ENCODE measurements at regions not wholly inside any gene's neighbourhood (a gene's known extent, or its start where the extent isn't known, plus 50 kb on each side); places are given as distances from the start of the nearest gene placed in this dataset.
"Not testable (repeated sequence)": the region's sequence is repeated elsewhere in the genome, so short reads cannot be mapped to it uniquely, and the experiment has no call there.

DNA sequence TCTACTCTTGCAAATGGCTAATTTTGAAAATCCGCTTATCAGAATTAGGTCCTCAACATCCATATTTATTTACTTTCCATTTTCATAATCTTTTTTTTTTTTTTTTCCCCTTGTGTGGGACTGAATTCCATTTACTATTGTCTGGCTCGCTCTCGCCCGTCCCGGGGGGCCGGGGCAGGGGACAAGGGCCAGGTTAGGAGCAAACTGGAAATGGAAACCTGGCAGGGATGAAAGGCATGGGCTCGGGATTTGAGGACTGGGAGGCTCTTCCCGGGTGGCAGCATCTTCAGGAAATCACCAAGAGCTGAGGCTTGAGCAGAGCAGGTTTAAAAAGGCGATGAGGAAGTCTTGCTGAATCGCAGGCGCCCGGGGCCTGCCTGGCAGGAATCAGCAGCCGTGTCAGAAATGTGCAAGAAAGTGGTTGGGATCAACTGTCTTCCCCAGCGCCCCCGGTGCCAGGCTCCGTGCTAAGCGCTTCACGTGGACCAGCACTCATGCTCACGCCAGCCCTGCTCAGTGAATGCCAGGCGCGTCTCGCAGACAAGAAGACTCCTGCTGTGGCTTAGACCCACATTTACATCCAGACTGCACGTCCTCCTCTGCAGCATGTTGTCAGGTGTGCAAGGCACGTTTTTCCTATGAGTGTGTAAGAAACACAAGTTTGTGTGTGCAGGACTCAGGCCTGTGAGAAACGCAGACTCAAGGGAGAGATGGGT is 66.3 kb upstream of the UNC5A start:
- ATAC-seq (ENCODE audit: low read depth in 2 of 2) = no peak
- DNase-seq = no peak
- Mint-ChIP-seq H3K4me3 (peak overlapping the region in 5 of 8 donors; percentile 16 to 69 (median 44)), H3K27ac (no peak overlapping the region), H3K36me3 (peaks cover 0 to 10% of the 10 kb centered on the region in 2 donors), H3K4me1 (peaks cover 20 to 36% (median 23%) of the 10 kb centered on the region in 3 donors), H3K9me3 (peaks cover 0 to 6% (median 0%) of the 10 kb centered on the region in 7 donors), H3K27me3 (peaks cover 55 to 91% (median 81%) of the 10 kb centered on the region in 3 donors)

DNA sequence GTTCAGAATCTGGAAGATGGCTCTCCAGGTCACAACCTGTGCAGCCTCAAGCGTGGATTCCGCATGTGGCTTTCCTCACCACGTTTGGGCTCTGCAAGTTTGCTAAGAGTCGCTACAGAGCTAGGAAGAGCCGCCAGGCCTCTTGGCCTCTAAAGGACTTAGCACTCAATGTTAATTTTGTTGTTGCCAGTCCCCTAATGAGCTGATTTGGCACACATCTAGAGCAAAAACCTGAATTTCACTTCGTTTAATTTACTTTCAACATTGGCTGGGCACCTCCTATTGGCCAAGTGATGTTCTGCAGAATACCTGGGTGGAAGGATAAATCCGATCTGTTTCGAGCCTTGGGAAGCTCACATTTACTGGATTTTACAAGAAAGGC is 65.8 kb upstream of the UNC5A start:
- ATAC-seq (ENCODE audit: low read depth in 2 of 2) = no peak
- no peak overlapping the region for H3K4me3 Mint-ChIP-seq

DNA sequence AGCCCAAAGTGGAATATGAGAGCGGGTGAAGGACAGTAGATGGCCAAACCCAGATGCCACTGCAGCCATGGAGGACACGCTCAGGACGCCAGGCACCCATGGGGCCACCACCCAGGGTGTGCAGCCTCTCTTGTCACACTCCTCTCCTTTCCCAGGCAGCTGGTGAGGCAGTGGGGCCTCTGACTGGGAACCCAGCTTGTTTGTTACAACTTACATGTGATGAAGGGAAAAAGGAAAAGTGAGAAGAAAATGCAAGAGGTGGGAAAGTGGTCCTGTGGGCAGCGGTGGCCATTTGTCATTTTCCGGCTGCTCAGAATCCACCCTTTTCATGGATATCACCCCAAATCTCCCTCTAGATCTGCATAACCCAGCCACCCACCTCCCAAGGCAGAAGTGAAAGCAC is 62.7 kb upstream of the UNC5A start:
- no peak overlapping the region for H3K27ac Mint-ChIP-seq
- no peak for DNase-seq
- H3K4me3 Mint-ChIP-seq = no peak overlapping the region
- peaks cover 57 to 91% (median 77%) of the 10 kb centered on the region in 3 donors for H3K27me3 Mint-ChIP-seq
- no peaks in the 10 kb centered on the region for H3K36me3 Mint-ChIP-seq
- no peak for ATAC-seq (ENCODE audit: low read depth in 2 of 2)
- H3K9me3 Mint-ChIP-seq = peaks cover 0 to under 1% (median 0%) of the 10 kb centered on the region in 7 donors
- peaks cover 19 to 25% (median 20%) of the 10 kb centered on the region in 3 donors for H3K4me1 Mint-ChIP-seq

More for the DNA sequence above, 65.8 kb upstream of the UNC5A start:
- Mint-ChIP-seq H3K36me3 (peaks cover 0 to 10% of the 10 kb centered on the region in 2 donors), H3K27me3 (peaks cover 50 to 91% (median 79%) of the 10 kb centered on the region in 3 donors), H3K4me1 (peaks cover 20 to 36% (median 23%) of the 10 kb centered on the region in 3 donors), H3K27ac (no peak overlapping the region), H3K9me3 (peaks cover 0 to 6% (median 0%) of the 10 kb centered on the region in 7 donors)
- DNase-seq = no peak

DNA sequence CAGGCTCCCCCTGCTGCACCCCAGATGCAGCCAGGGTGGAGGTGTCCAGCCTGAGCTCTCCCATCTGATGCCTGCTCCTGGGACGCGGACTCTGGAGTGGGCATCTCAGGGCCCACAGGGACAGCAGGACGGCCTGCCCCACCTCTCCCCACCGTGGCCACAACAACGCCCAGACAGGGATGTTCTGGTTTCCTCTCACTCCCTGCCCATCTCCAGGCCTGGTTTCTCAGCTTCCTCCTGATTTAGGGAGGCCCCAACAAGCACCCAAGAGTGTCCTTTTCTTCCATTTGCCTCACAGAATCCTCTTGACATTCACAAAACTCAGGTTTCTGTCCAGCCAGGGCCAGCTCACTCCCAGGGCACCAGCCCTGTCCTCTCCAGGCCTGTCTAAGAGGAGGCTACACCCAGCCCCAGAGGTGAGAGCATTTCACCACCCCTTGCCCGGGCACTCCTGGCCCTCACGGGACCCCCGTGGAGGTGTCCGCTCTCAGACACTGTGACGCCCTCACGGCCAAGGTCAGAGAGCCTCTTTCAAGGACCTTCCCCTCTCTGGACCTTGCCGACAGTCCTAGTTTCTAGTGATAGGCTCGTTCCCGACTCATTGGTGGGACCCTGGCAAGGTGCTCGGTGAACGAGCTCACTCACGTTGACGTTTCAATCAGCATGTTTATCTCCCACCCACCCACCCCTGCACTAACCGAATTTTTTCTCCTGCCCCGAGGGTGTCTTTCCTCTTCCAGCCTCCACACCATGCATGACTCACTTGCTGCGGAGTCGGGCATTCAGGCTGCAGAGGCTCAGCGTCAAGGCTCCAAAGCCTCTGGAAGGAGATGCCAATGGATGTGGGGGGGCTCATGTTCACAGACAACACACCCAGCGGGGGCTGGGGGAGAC is 62.0 kb upstream of the UNC5A start:
- Mint-ChIP-seq H3K9me3 (peaks cover 0 to 2% (median 0%) of the 10 kb centered on the region in 7 donors), H3K36me3 (no peaks in the 10 kb centered on the region), H3K27ac (no peak overlapping the region), H3K4me3 (no peak overlapping the region), H3K4me1 (peaks cover 19 to 24% (median 20%) of the 10 kb centered on the region in 3 donors), H3K27me3 (peaks cover 57 to 86% (median 76%) of the 10 kb centered on the region in 3 donors)
- no peak for ATAC-seq (ENCODE audit: low read depth in 2 of 2)
- no peak for DNase-seq

DNA sequence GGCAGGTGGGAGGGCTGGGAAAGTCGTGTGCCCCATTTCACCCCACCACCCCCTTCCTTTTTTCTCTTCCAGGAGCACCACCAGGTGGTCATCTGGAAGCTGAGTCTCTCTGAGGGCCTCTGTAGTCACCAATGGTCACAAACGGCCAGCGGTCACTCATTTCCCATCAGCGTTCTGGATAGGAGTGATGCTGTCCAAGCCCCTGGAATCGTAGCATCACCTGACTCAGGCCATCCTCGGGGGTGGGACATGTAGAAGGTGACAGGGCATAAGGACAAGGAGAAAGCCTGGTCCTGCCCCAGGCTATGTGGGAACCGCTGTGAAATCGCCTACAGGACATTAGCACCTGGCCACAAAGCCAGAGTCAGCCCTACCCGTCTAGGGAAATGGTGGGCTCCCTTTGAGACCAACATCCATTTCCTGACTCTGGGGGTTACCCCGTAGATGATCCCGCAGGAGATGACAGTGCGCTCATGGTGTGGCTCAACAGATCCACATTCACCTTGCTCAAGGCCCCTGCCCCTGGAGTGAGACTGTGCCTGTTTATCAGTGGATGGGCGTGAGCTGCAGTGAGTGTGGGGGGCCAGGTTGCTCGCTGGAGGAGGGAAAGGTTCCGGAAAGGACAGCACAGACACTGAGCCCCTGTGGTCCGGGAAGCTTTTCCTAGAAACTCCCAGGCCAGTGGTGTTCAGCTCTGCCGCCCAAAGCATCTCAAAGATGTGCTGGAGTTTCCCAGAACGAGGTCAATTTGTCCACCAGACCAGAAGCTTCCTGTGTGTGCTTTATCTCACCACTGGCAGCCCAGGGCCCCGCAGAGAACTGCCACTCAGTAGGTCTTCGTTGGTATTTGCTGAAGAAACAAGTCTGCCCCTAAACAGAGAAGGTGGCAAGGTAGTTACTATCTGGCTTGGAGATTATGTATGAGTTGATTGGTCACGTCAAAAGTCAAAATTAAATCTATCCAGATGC is 61.1 kb upstream of the UNC5A start:
- ATAC-seq (ENCODE audit: low read depth in 2 of 2) (no peak), DNase-seq (no peak)
- no peak overlapping the region for H3K4me3 Mint-ChIP-seq
- peaks cover 0 to 5% of the 10 kb centered on the region in 2 donors for H3K36me3 Mint-ChIP-seq
- H3K4me1 Mint-ChIP-seq = peaks cover 14 to 16% (median 14%) of the 10 kb centered on the region in 3 donors
- H3K27ac Mint-ChIP-seq = no peak overlapping the region
- peaks cover 60 to 85% (median 76%) of the 10 kb centered on the region in 3 donors for H3K27me3 Mint-ChIP-seq
- peaks cover 0 to 11% (median 3%) of the 10 kb centered on the region in 7 donors for H3K9me3 Mint-ChIP-seq

DNA sequence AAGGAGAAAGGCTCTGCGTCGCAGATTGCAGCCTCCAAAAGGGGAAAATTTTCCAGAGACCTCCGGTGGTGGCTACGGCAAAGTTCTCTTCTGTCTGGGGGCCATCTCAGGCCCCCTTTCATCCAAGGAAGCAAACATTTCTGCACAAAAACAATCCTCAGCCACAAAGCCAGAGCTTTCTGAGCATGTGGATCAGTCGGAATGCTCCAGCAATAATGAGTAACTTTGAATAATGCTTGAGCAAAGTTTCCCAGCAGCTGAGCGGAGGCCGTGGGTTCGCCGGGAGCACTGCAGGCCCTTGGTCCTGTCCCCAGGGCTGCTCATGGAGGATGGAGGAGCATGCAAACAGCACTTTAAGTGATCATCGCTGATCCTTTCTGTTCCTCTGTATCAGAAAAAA is 60.2 kb upstream of the UNC5A start:
- DNase-seq (no peak), ATAC-seq (ENCODE audit: low read depth in 2 of 2) (no peak)
- Mint-ChIP-seq H3K36me3 (peaks cover 8 to 10% of the 10 kb centered on the region in 2 donors), H3K4me3 (no peak overlapping the region), H3K9me3 (peaks cover 0 to 16% (median 5%) of the 10 kb centered on the region in 7 donors), H3K27ac (no peak overlapping the region), H3K4me1 (peaks cover 10 to 13% (median 11%) of the 10 kb centered on the region in 3 donors), H3K27me3 (peaks cover 52 to 85% (median 81%) of the 10 kb centered on the region in 3 donors)

DNA sequence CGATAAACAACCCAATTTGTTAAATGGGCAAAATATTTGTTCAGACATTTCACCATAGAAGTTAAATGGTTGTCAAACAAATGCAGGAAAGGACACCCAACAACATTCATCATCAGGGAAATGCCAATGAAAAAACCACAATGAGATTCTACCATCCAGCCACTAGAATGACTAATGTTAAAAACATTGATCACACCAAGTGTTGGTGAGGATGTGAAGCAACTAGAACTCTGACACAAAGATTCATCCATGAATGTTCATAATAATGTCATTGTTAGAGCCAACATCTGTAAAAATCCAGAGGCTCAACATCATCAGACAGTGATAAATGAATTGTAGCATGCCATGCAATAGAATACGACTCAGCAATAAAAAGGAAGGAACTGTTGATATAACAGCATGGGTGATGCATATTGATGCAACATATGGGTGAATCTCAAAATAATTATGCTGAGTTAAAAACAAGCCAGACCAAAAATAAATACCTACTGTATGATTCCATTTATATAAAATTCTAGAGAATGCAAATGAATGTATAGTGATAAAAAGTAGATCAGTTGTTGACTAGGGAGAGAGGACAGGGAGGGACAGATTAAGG is 55.9 kb upstream of the UNC5A start:
- Mint-ChIP-seq H3K4me3 (no peak overlapping the region), H3K27me3 (peaks cover 45 to 59% (median 57%) of the 10 kb centered on the region in 3 donors), H3K36me3 (peaks cover 14 to 16% of the 10 kb centered on the region in 2 donors), H3K27ac (no peak overlapping the region), H3K9me3 (peaks cover 5 to 23% (median 14%) of the 10 kb centered on the region in 7 donors), H3K4me1 (no peaks in the 10 kb centered on the region)
- ATAC-seq (ENCODE audit: low read depth in 2 of 2) (no peak), DNase-seq (no peak)

DNA sequence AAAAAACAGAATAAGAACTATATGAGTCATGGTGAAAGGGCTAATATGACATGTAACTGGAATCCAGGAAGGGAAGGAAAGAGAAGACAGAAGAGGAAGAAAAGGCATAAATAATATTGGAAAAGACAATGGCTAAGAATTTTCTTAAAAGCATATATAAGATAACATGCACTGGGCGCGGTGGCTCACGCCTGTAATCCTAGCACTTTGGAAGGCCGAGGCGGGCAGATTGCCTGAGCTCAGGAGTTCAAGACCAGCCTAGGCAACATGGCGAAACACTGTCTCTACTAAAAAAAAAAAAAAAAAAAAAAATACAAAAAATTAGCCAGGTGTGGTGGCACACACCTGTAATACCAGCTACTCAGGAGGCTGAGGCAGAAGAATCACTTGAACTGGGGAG is 54.8 kb upstream of the UNC5A start:
- ATAC-seq (ENCODE audit: low read depth in 2 of 2); H3K4me3 Mint-ChIP-seq; DNase-seq; H3K4me1 Mint-ChIP-seq: not testable (repeated sequence)
- peaks cover 40 to 56% (median 50%) of the 10 kb centered on the region in 3 donors for H3K27me3 Mint-ChIP-seq
- H3K9me3 Mint-ChIP-seq = peaks cover 5 to 23% (median 14%) of the 10 kb centered on the region in 7 donors
- peaks cover 14 to 16% of the 10 kb centered on the region in 2 donors for H3K36me3 Mint-ChIP-seq
- H3K27ac Mint-ChIP-seq = peak overlapping the region in 1 of 6 donors; percentile 82

DNA sequence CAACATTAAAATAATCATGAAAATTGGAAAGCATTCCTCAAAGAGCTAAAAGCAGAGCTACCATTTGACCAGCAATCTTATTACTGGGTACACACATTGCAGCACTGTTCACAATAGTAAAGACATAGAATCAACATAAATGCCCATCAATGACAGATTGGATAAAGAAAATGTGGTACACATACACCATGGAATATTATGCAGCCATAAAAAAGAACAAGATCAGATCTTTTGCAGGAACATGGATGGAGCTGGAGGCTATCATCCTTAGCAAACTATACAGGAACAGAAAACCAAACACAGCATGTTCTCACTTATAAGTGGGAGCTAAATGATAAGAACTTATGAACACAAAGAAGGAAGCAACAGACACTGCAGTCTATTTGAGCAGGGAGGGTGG is 52.8 kb upstream of the UNC5A start:
- not testable (repeated sequence) for H3K27ac Mint-ChIP-seq; DNase-seq; H3K4me1 Mint-ChIP-seq; ATAC-seq (ENCODE audit: low read depth in 2 of 2); H3K4me3 Mint-ChIP-seq
- Mint-ChIP-seq H3K9me3 (peaks cover 7 to 36% (median 16%) of the 10 kb centered on the region in 7 donors), H3K27me3 (peaks cover 31 to 42% (median 34%) of the 10 kb centered on the region in 3 donors), H3K36me3 (peaks cover 14 to 16% of the 10 kb centered on the region in 2 donors)
